Smooth muscle cell (in vitro differentiated cells): ENCODE measurements at regions not wholly inside any gene's neighbourhood (a gene's known extent, or its start where the extent isn't known, plus 50 kb on each side); places are given as distances from the start of the nearest gene placed in this dataset.

Experiments used
- DNase-seq: peaks from one replicate; lab custom pipeline; 2025; ENCODE audit not compliant: unreplicated experiment; lab: John Stamatoyannopoulos, UW
- H2AFZ ChIP-seq: fragments of 200-600 bp; sonication (generic); 2 replicates; pipeline ENCODE4 v1.6.0; 2016; ENCODE audit warnings: antibody characterized with exemption, low read depth, mild to moderate bottlenecking
- H3F3A ChIP-seq: fragments of 200-600 bp; sonication (generic); 2 replicates; pipeline ENCODE4 v1.6.0; 2017; ENCODE audit warnings: antibody characterized with exemption, low read depth
- H3K27ac ChIP-seq: fragments of 200-600 bp; sonication (generic); 2 replicates; pipeline ENCODE4 v1.5.1; 2016; ENCODE audit warnings: low read depth, mild to moderate bottlenecking
- H3K27me3 ChIP-seq: fragments of 200-600 bp; sonication (generic); 2 replicates; pipeline ENCODE4 v1.6.1; 2016; ENCODE audit warnings: low read depth, mild to moderate bottlenecking
- H3K36me3 ChIP-seq: fragments of 200-600 bp; sonication (generic); 2 replicates; pipeline ENCODE4 v1.5.1; 2016; ENCODE audit warnings: low read depth
- H3K4me1 ChIP-seq: fragments of 200-600 bp; sonication (generic); 2 replicates; pipeline ENCODE4 v1.5.1; 2016; ENCODE audit warnings: low read depth
- H3K4me2 ChIP-seq: fragments of 200-600 bp; sonication (generic); 2 replicates; pipeline ENCODE4 v1.6.0; 2016; ENCODE audit warnings: mild to moderate bottlenecking
- H3K4me3 ChIP-seq: fragments of 200-600 bp; sonication (generic); 2 replicates; pipeline ENCODE4 v1.5.1; 2016; ENCODE audit warnings: mild to moderate bottlenecking
- H3K79me2 ChIP-seq: fragments of 200-600 bp; sonication (generic); 2 replicates; pipeline ENCODE4 v1.6.0; 2016; ENCODE audit warnings: low read depth, mild to moderate bottlenecking
- H3K9ac ChIP-seq: fragments of 200-600 bp; sonication (generic); 2 replicates; pipeline ENCODE4 v1.6.0; 2016; ENCODE audit warnings: low read depth
- H3K9me3 ChIP-seq: fragments of 200-600 bp; sonication (generic); replicated peaks from 2 replicates; pipeline ENCODE4 v1.5.1; 2016; ENCODE audit warnings: low read depth
- H4K20me1 ChIP-seq: fragments of 200-600 bp; sonication (generic); 2 replicates; pipeline ENCODE4 v1.6.0; 2016; ENCODE audit warnings: low read depth
- WGBS: methylation state at CpG from one replicate; pipeline ENCODE4 v1.1.7; 2016; ENCODE audit warnings: low lambda C conversion rate; 5-methylcytosine and 5-hydroxymethylcytosine counted together
- TF ChIP-seq, protein P1 (sequence below): fragments of 200-600 bp; sonication (generic); IDR thresholded peaks from 2 replicates; pipeline ENCODE4 v1.5.1; 2017; ENCODE audit warnings: borderline replicate concordance, mild to moderate bottlenecking, antibody characterized with exemption; ENCODE audit not compliant: insufficient read depth, poor library complexity, severe bottlenecking

DNA sequence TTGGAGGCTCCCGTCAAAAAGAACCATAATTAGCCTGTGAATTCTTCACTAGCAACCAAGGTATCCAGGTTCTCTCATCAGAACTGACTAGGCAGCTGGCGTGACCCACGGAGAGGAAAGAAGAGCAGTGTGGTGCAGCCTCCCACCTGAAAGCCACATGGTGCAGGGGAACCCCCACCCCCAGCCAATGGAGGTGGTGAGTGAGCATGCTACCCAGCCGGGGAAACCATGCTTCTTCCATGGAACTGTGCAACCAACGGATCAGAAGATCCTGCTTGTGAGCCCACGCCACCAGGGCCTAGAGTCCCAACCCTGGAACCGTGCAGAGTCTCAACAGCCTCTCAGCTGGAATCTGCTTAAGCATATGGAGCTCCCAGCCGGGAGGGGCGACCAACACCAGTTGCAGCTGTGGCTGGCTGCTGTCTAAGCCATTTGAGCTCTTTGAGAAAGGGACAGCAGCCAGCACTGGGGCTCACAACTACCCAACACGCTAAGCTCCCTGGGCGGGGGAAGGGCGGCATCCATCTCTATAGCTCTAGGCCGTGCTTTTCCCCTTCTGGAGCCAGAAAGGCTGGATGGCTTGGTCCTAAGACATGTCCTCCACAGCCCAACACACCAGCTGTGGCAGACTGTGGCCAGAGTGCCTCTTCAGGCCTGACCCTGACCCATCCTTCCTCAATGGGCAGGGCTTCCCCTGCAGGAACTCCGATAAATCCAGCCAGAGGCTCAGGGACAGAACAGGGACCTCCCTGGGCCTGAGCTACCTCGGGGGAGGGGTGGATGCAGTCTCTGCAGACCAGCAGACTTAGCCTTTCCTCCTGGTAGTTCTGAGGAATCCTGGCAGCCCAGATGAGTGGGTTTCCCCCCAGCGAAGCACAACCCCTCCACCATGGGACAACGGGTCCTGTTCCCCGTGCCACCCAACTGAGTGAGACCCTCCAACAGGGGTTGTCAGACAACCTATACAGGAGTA, 151.4 kb upstream of the NXPH2 start:
- Histone ChIP-seq H3K9me3 (no peaks in the 10 kb centered on the region), H2AFZ (no peak overlapping the region), H3K36me3 (no peaks in the 10 kb centered on the region), H3F3A (no peaks in the 10 kb centered on the region), H3K27me3 (peaks cover 3% of the 10 kb centered on the region), H3K9ac (no peak overlapping the region), H3K4me2 (no peak overlapping the region), H4K20me1 (no peaks in the 10 kb centered on the region), H3K4me1 (no peaks in the 10 kb centered on the region), H3K79me2 (no peaks in the 10 kb centered on the region), H3K27ac (no peak overlapping the region), H3K4me3 (no peak overlapping the region)
- WGBS, result 91% methylated on average over 18 of the region's 18 CpGs
- no peak for DNase-seq
- TF ChIP-seq, protein P1, sequence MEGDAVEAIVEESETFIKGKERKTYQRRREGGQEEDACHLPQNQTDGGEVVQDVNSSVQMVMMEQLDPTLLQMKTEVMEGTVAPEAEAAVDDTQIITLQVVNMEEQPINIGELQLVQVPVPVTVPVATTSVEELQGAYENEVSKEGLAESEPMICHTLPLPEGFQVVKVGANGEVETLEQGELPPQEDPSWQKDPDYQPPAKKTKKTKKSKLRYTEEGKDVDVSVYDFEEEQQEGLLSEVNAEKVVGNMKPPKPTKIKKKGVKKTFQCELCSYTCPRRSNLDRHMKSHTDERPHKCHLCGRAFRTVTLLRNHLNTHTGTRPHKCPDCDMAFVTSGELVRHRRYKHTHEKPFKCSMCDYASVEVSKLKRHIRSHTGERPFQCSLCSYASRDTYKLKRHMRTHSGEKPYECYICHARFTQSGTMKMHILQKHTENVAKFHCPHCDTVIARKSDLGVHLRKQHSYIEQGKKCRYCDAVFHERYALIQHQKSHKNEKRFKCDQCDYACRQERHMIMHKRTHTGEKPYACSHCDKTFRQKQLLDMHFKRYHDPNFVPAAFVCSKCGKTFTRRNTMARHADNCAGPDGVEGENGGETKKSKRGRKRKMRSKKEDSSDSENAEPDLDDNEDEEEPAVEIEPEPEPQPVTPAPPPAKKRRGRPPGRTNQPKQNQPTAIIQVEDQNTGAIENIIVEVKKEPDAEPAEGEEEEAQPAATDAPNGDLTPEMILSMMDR, result no peak

- H3K4me2 ChIP-seq, result no peak overlapping the region
- H3K27ac ChIP-seq, result no peak overlapping the region
- TF ChIP-seq, protein P1, result no peak
- no peak overlapping the region for H3K4me3 ChIP-seq
- DNase-seq, result no peak
- no peak overlapping the region for H3K9ac ChIP-seq
- H3K79me2 ChIP-seq, result no peaks in the 10 kb centered on the region
- H4K20me1 ChIP-seq, result no peaks in the 10 kb centered on the region
- H3F3A ChIP-seq, result no peaks in the 10 kb centered on the region
- H3K9me3 ChIP-seq, result no peaks in the 10 kb centered on the region
- WGBS, result 93% methylated on average over 6 of the region's 6 CpGs
- H2AFZ ChIP-seq, result no peak overlapping the region
- peaks cover 3% of the 10 kb centered on the region for H3K27me3 ChIP-seq
- H3K4me1 ChIP-seq, result no peaks in the 10 kb centered on the region
- H3K36me3 ChIP-seq, result no peaks in the 10 kb centered on the region
These were observed 150.4 kb upstream of the NXPH2 start for GRCh38 chr2:138930571-138930970.

GRCh38 chr2:138928374-138929021, 148.3 kb upstream of the NXPH2 start:
- Histone ChIP-seq H3K4me2 (no peak overlapping the region), H2AFZ (no peak overlapping the region), H3F3A (no peaks in the 10 kb centered on the region), H3K4me1 (no peaks in the 10 kb centered on the region), H3K27me3 (no peaks in the 10 kb centered on the region), H3K36me3 (no peaks in the 10 kb centered on the region), H4K20me1 (no peaks in the 10 kb centered on the region), H3K9me3 (no peaks in the 10 kb centered on the region), H3K27ac (no peak overlapping the region), H3K9ac (no peak overlapping the region), H3K79me2 (no peaks in the 10 kb centered on the region), H3K4me3 (no peak overlapping the region)
- DNase-seq, result no peak
- TF ChIP-seq, protein P1, result no peak
- WGBS, result 95% methylated on average over 1 of the region's 1 CpG
